Type B pancreatic cell (in vitro differentiated cells): ENCODE measurements at regions not wholly inside any gene's neighbourhood (a gene's known extent, or its start where the extent isn't known, plus 50 kb on each side); places are given as distances from the start of the nearest gene placed in this dataset.
"Not testable (repeated sequence)": the region's sequence is repeated elsewhere in the genome, so short reads cannot be mapped to it uniquely, and the experiment has no call there.

ENCODE experiments used
- DNase-seq: peaks from one replicate; pipeline ENCODE4 v3.0.0; 2021; ENCODE audit warnings: mixed read lengths; ENCODE audit not compliant: unreplicated experiment; ENCODE audit errors: extremely low spot score
- H3K27ac Mint-ChIP-seq: 2 replicates; pipeline ENCODE4 v1.8.0; 2021; ENCODE audit warnings: mild to moderate bottlenecking, mixed read lengths
- H3K27me3 Mint-ChIP-seq: 2 replicates; pipeline ENCODE4 v1.8.0; 2021; ENCODE audit warnings: mixed read lengths
- H3K36me3 Mint-ChIP-seq: 2 replicates; pipeline ENCODE4 v1.8.0; 2021; ENCODE audit warnings: mixed read lengths
- H3K4me1 Mint-ChIP-seq: one replicate; pipeline ENCODE4 v1.8.0; 2021; ENCODE audit warnings: mixed read lengths; ENCODE audit not compliant: unreplicated experiment
- H3K4me3 Mint-ChIP-seq: 2 replicates; pipeline ENCODE4 v1.8.0; 2021; ENCODE audit warnings: mild to moderate bottlenecking, mixed read lengths
- H3K9me3 Mint-ChIP-seq: 2 replicates; pipeline ENCODE4 v1.8.0; 2021; ENCODE audit warnings: mixed read lengths
- CTCF ChIP-seq: fragments of 200-600 bp; sonication (generic); conservative IDR thresholded peaks from 2 replicates; pipeline ENCODE4 v1.5.0; 2021; ENCODE audit warnings: antibody characterized with exemption, mild to moderate bottlenecking

- DNase-seq = no peak
- H3K27me3 Mint-ChIP-seq = no peaks in the 10 kb centered on the region
- no peak for TF ChIP-seq CTCF
- H3K9me3 Mint-ChIP-seq = no peaks in the 10 kb centered on the region
- H3K4me3 Mint-ChIP-seq = no peak overlapping the region
- peaks cover 12% of the 10 kb centered on the region for H3K36me3 Mint-ChIP-seq
- H3K27ac Mint-ChIP-seq = no peak overlapping the region
- peaks cover 12% of the 10 kb centered on the region for H3K4me1 Mint-ChIP-seq
These were observed 173.1 kb downstream of the FHIP1A start for GRCh38 chr4:151582098-151582497.

GRCh38 chr4:151583157-151583914 lies 174.4 kb downstream of the FHIP1A start:
- H3K36me3 Mint-ChIP-seq = peaks cover 5% of the 10 kb centered on the region
- H3K9me3 Mint-ChIP-seq = no peaks in the 10 kb centered on the region
- DNase-seq = no peak
- H3K4me3 Mint-ChIP-seq = no peak overlapping the region
- TF ChIP-seq CTCF = no peak
- no peaks in the 10 kb centered on the region for H3K27me3 Mint-ChIP-seq
- H3K27ac Mint-ChIP-seq = no peak overlapping the region
- H3K4me1 Mint-ChIP-seq = peaks cover 12% of the 10 kb centered on the region

- DNase-seq = no peak
- Mint-ChIP-seq H3K9me3 (no peaks in the 10 kb centered on the region), H3K4me1 (peaks cover 12% of the 10 kb centered on the region), H3K27ac (no peak overlapping the region), H3K36me3 (peaks cover 9% of the 10 kb centered on the region), H3K27me3 (no peaks in the 10 kb centered on the region), H3K4me3 (no peak overlapping the region)
- TF ChIP-seq CTCF = no peak
These were observed 175.1 kb downstream of the FHIP1A start for GRCh38 chr4:151584101-151584500.

- not testable (repeated sequence) for H3K27ac Mint-ChIP-seq, H3K9me3 Mint-ChIP-seq, H3K4me3 Mint-ChIP-seq, H3K4me1 Mint-ChIP-seq, DNase-seq, H3K27me3 Mint-ChIP-seq, H3K36me3 Mint-ChIP-seq
These were observed 165.2 kb downstream of the GATB start for GRCh38 chr4:151595629-151596028.

- not testable (repeated sequence) for H3K4me3 Mint-ChIP-seq, H3K27ac Mint-ChIP-seq, H3K9me3 Mint-ChIP-seq
These were observed 163.1 kb downstream of the GATB start for GRCh38 chr4:151597691-151598090.

GRCh38 chr4:151599863-151600262 lies 160.9 kb downstream of the GATB start:
- Mint-ChIP-seq H3K4me3 (no peak overlapping the region), H3K4me1 (no peaks in the 10 kb centered on the region), H3K27me3 (no peaks in the 10 kb centered on the region), H3K27ac (no peak overlapping the region), H3K36me3 (peaks cover 3% of the 10 kb centered on the region), H3K9me3 (peaks cover 4% of the 10 kb centered on the region)
- no peak for TF ChIP-seq CTCF
- no peak for DNase-seq

More at GRCh38 chr4:151597691-151598090, 163.1 kb downstream of the GATB start:
- H3K27me3 Mint-ChIP-seq, H3K36me3 Mint-ChIP-seq, DNase-seq, H3K4me1 Mint-ChIP-seq: not testable (repeated sequence)
